H1 (cell line): ENCODE measurements at regions not wholly inside any gene's neighbourhood (a gene's known extent, or its start where the extent isn't known, plus 50 kb on each side); places are given as distances from the start of the nearest gene placed in this dataset.

Source experiments
- CTCF ChIA-PET: fragments of 300-600 bp; sonication (Branson Sonifier 250); formaldehyde crosslinking; loops from one replicate; lab custom pipeline; 2021; ENCODE audit not compliant: partially characterized antibody; lab: Charles Lee
- POLR2A ChIA-PET: fragments of 300-600 bp; sonication (Branson Sonifier 250); formaldehyde crosslinking; loops from one replicate; lab custom pipeline; 2021; ENCODE audit warnings: inconsistent platforms; ENCODE audit not compliant: partially characterized antibody; lab: Charles Lee
- DNase-seq, 2 experiments: peaks; one replicate each; pipeline versions ENCODE4 v3.0.0 to v3.0.0-alpha.2; 2010 to 2022; ENCODE audit warnings: low spot score in 2 of 2, low read depth in 1 of 2, mixed read lengths in 1 of 2
- FAIRE-seq: peaks from 2 replicates; lab custom pipeline; 2011; peaks lifted over from hg19 to GRCh38; lab: Jason Lieb, UNC
- H2AFZ ChIP-seq: 2 replicates; pipeline ENCODE4 v1.8.1; 2012; ENCODE audit warnings: low read length, inconsistent platforms
- H2AK5ac ChIP-seq: 2 replicates; pipeline ENCODE4 v1.6.1; 2013; ENCODE audit warnings: low read depth, low read length
- H2BK120ac ChIP-seq: replicated peaks from 2 replicates; pipeline ENCODE3; 2013; ENCODE audit warnings: low read depth, low read length, inconsistent platforms
- H2BK12ac ChIP-seq: 2 replicates; pipeline ENCODE4 v1.6.1; 2013; ENCODE audit warnings: low read depth, low read length
- H2BK15ac ChIP-seq: 2 replicates; pipeline ENCODE4 v1.6.1; 2013; ENCODE audit warnings: low read length
- H2BK20ac ChIP-seq: 2 replicates; pipeline ENCODE4 v1.6.1; 2013; ENCODE audit warnings: low read length
- H2BK5ac ChIP-seq: 2 replicates; pipeline ENCODE4 v1.6.1; 2013; ENCODE audit warnings: low read depth, low read length
- H3K14ac ChIP-seq: 2 replicates; pipeline ENCODE4 v1.6.1; 2013; ENCODE audit warnings: inconsistent platforms; ENCODE audit not compliant: insufficient read length
- H3K18ac ChIP-seq: 2 replicates; pipeline ENCODE4 v1.6.1; 2013; ENCODE audit warnings: low read length; ENCODE audit errors: extremely low read depth
- H3K23ac ChIP-seq: 2 replicates; pipeline ENCODE4 v1.6.1; 2013; ENCODE audit warnings: inconsistent platforms; ENCODE audit not compliant: insufficient read length
- H3K23me2 ChIP-seq: 2 replicates; pipeline ENCODE4 v1.6.1; 2013; ENCODE audit warnings: low read depth, low read length
- H3K27ac ChIP-seq: 2 replicates; pipeline ENCODE4 v1.6.1; 2011; ENCODE audit warnings: low read depth, low read length, inconsistent platforms
- H3K27me3 ChIP-seq, 4 experiments: replicated peaks in 1 of 4; 1 replicate in 1 of 4; 2 replicates in 3 of 4; pipeline versions ENCODE4 v1.6.1 to v1.8.1; 2011 to 2013; ENCODE audit warnings: low read length in 3 of 4, mild to moderate bottlenecking in 3 of 4, inconsistent platforms in 2 of 4, mixed read lengths in 2 of 4, moderate library complexity in 1 of 4; ENCODE audit not compliant: control insufficient read depth in 3 of 4, insufficient read depth in 3 of 4; ENCODE audit errors: extremely low read depth in 1 of 4
- H3K36me3 ChIP-seq, 4 experiments: 2 replicates each; pipeline versions ENCODE4 v1.6.1 to v1.8.1; 2011 to 2013; ENCODE audit warnings: mild to moderate bottlenecking in 4 of 4, low read length in 3 of 4, moderate library complexity in 2 of 4, control low read depth in 1 of 4, inconsistent platforms in 1 of 4; ENCODE audit not compliant: insufficient read depth in 4 of 4, control insufficient read depth in 2 of 4
- H3K4ac ChIP-seq: replicated peaks from 2 replicates; pipeline ENCODE3; 2013; ENCODE audit warnings: low read length, low read depth, mixed read lengths, inconsistent platforms; ENCODE audit not compliant: insufficient read length
- H3K4me1 ChIP-seq, 4 experiments: replicated peaks in 1 of 4; 1 replicate in 1 of 4; 2 replicates in 3 of 4; pipeline versions ENCODE4 v1.6.1 to v1.8.1; 2011 to 2013; ENCODE audit warnings: low read length in 3 of 4, inconsistent platforms in 2 of 4, mixed read lengths in 1 of 4; ENCODE audit not compliant: insufficient read depth in 4 of 4, control insufficient read depth in 3 of 4
- H3K4me2 ChIP-seq, 2 experiments: 2 replicates each; pipeline versions ENCODE4 v1.6.1 to v1.8.1; 2011 to 2013; ENCODE audit warnings: low read depth in 2 of 2, low read length in 2 of 2, control low read depth in 1 of 2, inconsistent platforms in 1 of 2, mild to moderate bottlenecking in 1 of 2; ENCODE audit not compliant: insufficient read depth in 1 of 2
- H3K4me3 ChIP-seq, 4 experiments: fragments of 200-600, 300-600 bp in 1 of 4; sonication (generic), shearing (Covaris generic), sonication (Bioruptor Twin) in 1 of 4; 2 replicates each; pipeline versions ENCODE4 v1.5.1 to v1.8.1; 2011 to 2016; ENCODE audit warnings: low read length in 4 of 4, low read depth in 3 of 4, control low read depth in 2 of 4, inconsistent platforms in 2 of 4, mild to moderate bottlenecking in 2 of 4, mixed read lengths in 1 of 4, moderate library complexity in 1 of 4; ENCODE audit not compliant: insufficient read depth in 2 of 4; ENCODE audit errors: extremely low read depth in 1 of 4
- H3K56ac ChIP-seq: replicated peaks from 2 replicates; pipeline ENCODE3; 2013; ENCODE audit warnings: low read depth, mild to moderate bottlenecking, mixed read lengths, low read length, inconsistent platforms; ENCODE audit not compliant: insufficient read length
- H3K79me1 ChIP-seq: 2 replicates; pipeline ENCODE4 v1.6.1; 2013; ENCODE audit warnings: low read depth, low read length, control low read depth
- H3K79me2 ChIP-seq, 2 experiments: 2 replicates each; pipeline versions ENCODE4 v1.6.1 to v1.8.1; 2012 to 2013; ENCODE audit warnings: low read length in 2 of 2, mild to moderate bottlenecking in 2 of 2, inconsistent platforms in 1 of 2; ENCODE audit not compliant: insufficient read depth in 2 of 2, control insufficient read depth in 1 of 2
- H3K9ac ChIP-seq, 4 experiments: replicated peaks in 1 of 4; 1 replicate in 1 of 4; 2 replicates in 3 of 4; pipeline versions ENCODE4 v1.6.1 to v1.8.1; 2011 to 2013; ENCODE audit warnings: low read depth in 3 of 4, low read length in 3 of 4, control low read depth in 2 of 4, mild to moderate bottlenecking in 2 of 4, moderate library complexity in 2 of 4, inconsistent platforms in 1 of 4; ENCODE audit errors: extremely low read depth in 1 of 4
- H3K9me3 ChIP-seq, 2 experiments: 2 replicates each; pipeline versions ENCODE4 v1.6.1 to v1.8.1; 2012 to 2013; ENCODE audit warnings: mild to moderate bottlenecking in 2 of 2, moderate library complexity in 2 of 2, control low read depth in 1 of 2, inconsistent platforms in 1 of 2, low read depth in 1 of 2, low read length in 1 of 2, mixed read lengths in 1 of 2; ENCODE audit not compliant: insufficient read depth in 2 of 2
- H4K20me1 ChIP-seq, 2 experiments: replicated peaks in 1 of 2; 2 replicates each; pipeline versions ENCODE3 to v1.8.1; 2011 to 2013; ENCODE audit warnings: inconsistent platforms in 2 of 2, low read length in 2 of 2, mild to moderate bottlenecking in 1 of 2; ENCODE audit not compliant: insufficient read depth in 2 of 2, control insufficient read depth in 1 of 2
- H4K5ac ChIP-seq: 2 replicates; pipeline ENCODE4 v1.6.1; 2013; ENCODE audit warnings: low read length, low read depth, mixed read lengths, inconsistent platforms; ENCODE audit not compliant: insufficient read length
- H4K8ac ChIP-seq: 2 replicates; pipeline ENCODE4 v1.8.0; 2013; ENCODE audit warnings: mild to moderate bottlenecking, moderate library complexity, low read length, inconsistent platforms; ENCODE audit not compliant: insufficient read depth; ENCODE audit errors: extremely low read depth
- H4K91ac ChIP-seq: replicated peaks from 2 replicates; pipeline ENCODE3; 2013; ENCODE audit warnings: low read length, mixed read lengths, inconsistent platforms; ENCODE audit not compliant: insufficient read length
- BACH1 ChIP-seq: IDR thresholded peaks from 2 replicates; pipeline ENCODE4 v1.6.1; 2012; ENCODE audit warnings: low read length, improper control_type of control experiment
- BRCA1 ChIP-seq: IDR thresholded peaks from 2 replicates; pipeline ENCODE4 v1.6.1; 2012; ENCODE audit warnings: low read depth, low read length, improper control_type of control experiment
- CHD2 ChIP-seq: IDR thresholded peaks from 2 replicates; pipeline ENCODE4 v1.6.1; 2012; ENCODE audit warnings: low read length, improper control_type of control experiment
- EZH2 ChIP-seq: fragments of 200-600 bp; sonication (generic); IDR thresholded peaks from 2 replicates; pipeline ENCODE4 v1.7.1; 2012; ENCODE audit warnings: low read depth, mild to moderate bottlenecking, moderate library complexity, low read length, inconsistent platforms; ENCODE audit not compliant: severe bottlenecking
- NANOG ChIP-seq: IDR thresholded peaks from 2 replicates; pipeline ENCODE4 v1.6.1; 2011; ENCODE audit warnings: low read length, low read depth, mild to moderate bottlenecking, inconsistent platforms; ENCODE audit not compliant: insufficient read depth, poor library complexity, severe bottlenecking
- PHF8 ChIP-seq: fragments of 200-600 bp; sonication (generic); conservative IDR thresholded peaks from 2 replicates; pipeline ENCODE4 v1.7.1; 2012; ENCODE audit warnings: low read depth, mild to moderate bottlenecking, inconsistent platforms, low read length, moderate library complexity
- POLR2AphosphoS5 ChIP-seq: IDR thresholded peaks from 2 replicates; pipeline ENCODE4 v1.6.1; 2011; ENCODE audit warnings: low read depth, low read length
- POU5F1 ChIP-seq: IDR thresholded peaks from 2 replicates; pipeline ENCODE4 v1.6.1; 2011; ENCODE audit warnings: low read depth, mild to moderate bottlenecking, low read length, moderate library complexity
- RBBP5 ChIP-seq: IDR thresholded peaks from 2 replicates; pipeline ENCODE4 v1.7.1; 2012; ENCODE audit warnings: low read depth, mild to moderate bottlenecking, inconsistent platforms, low read length, moderate library complexity, borderline replicate concordance
- SUZ12 ChIP-seq: fragments of 200-600 bp; sonication (generic); IDR thresholded peaks from 2 replicates; pipeline ENCODE4 v1.6.1; 2012; ENCODE audit warnings: mild to moderate bottlenecking, inconsistent platforms, low read length, moderate library complexity, mixed read lengths
- TAF1 ChIP-seq: IDR thresholded peaks from 2 replicates; pipeline ENCODE4 v1.6.1; 2011; ENCODE audit warnings: mild to moderate bottlenecking, low read depth, low read length
- TAF7 ChIP-seq: optimal IDR thresholded peaks from 2 replicates; pipeline ENCODE3; 2011; ENCODE audit warnings: low read depth, mild to moderate bottlenecking, inconsistent platforms, low read length, moderate library complexity, borderline replicate concordance
- TCF12 ChIP-seq: IDR thresholded peaks from 2 replicates; pipeline ENCODE4 v1.6.1; 2011; ENCODE audit warnings: low read depth, mild to moderate bottlenecking, low read length
- ZNF274 ChIP-seq: IDR thresholded peaks from 2 replicates; pipeline ENCODE4 v1.7.0; 2012; ENCODE audit warnings: low read length, borderline replicate concordance; ENCODE audit errors: extremely low read depth
- WGBS, 2 experiments: shearing (Covaris generic) in 1 of 2; methylation state at CpG; one replicate each; pipeline versions ENCODE4 v1.1.6 to v1.1.7; 2013 to 2015; ENCODE audit warnings: low lambda C conversion rate in 2 of 2, mixed read lengths in 2 of 2, inconsistent platforms in 1 of 2, low coverage in 1 of 2, missing lambda C conversion rate in 1 of 2; ENCODE audit not compliant: insufficient replicate concordance in 2 of 2, insufficient coverage in 1 of 2, insufficient read length in 1 of 2; ENCODE audit errors: extremely low coverage in 1 of 2, missing lambda C conversion rate in 1 of 2; 5-methylcytosine and 5-hydroxymethylcytosine counted together

DNA sequence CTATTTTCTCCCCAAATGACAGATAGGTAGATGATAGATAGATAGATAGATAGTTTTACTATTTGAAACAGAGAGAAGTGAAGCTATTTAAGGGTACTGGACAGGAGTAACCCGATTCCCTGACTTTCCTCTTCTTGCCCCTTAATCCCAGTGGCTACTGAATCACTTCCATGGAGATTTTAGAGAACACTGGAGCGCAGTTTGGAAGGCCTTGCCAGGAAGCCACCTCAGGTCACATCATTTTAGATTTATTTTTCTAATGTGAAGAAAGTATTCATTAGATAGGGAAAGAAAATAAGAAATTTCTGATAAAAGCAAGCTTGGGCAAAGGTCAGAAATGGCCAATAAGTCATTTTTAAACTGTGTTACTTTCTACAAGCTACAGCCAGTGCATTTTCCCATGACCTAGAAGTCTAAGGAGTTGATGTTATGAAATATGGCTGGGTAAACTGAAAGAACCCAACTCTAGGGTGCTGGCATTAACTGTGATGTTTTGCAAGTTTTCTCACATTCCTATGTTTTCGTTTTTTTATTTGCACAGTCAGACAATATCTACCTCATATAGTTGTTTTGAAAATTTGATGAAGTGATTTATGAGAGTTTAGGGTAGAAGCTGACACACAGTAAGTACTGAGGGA is 544.7 kb upstream of the PTGER4 start:
- Histone ChIP-seq H2AK5ac (no peak overlapping the region), H2BK120ac (no peak overlapping the region), H3K14ac (no peak overlapping the region), H2BK5ac (no peak overlapping the region), H3K79me1 (no peaks in the 10 kb centered on the region), H3K27me3 (no peaks in the 10 kb centered on the region), H3K23ac (no peak overlapping the region), H3K4me1 (no peaks in the 10 kb centered on the region), H2BK15ac (no peak overlapping the region), H2BK12ac (no peak overlapping the region), H3K23me2 (no peaks in the 10 kb centered on the region), H3K27ac (no peak overlapping the region), H3K56ac (no peak overlapping the region), H4K20me1 (no peaks in the 10 kb centered on the region), H3K4me3 (no peak overlapping the region), H3K9me3 (peaks cover 7 to 9% of the 10 kb centered on the region in 2 experiments; a peak in 2 of 4 replicates), H4K5ac (no peak overlapping the region), H2AFZ (no peak overlapping the region), H3K4me2 (no peak overlapping the region), H4K91ac (no peak overlapping the region), H4K8ac (no peak overlapping the region), H3K36me3 (no peaks in the 10 kb centered on the region), H2BK20ac (no peak overlapping the region), H3K9ac (no peak overlapping the region), H3K18ac (no peak overlapping the region), H3K79me2 (no peaks in the 10 kb centered on the region), H3K4ac (no peak overlapping the region)
- 93% methylated on average over 3 of the region's 3 CpGs; no CpG with 5 or more reads in 1 of the 2 experiments for WGBS, 2 experiments
- ChIA-PET CTCF (interaction anchor here (0.7 kb wide), 1 partner anchor 11 kb away, joined by 3 read pairs; no protein-coding TSS in a partner anchor), POLR2A (no interaction called here)
- DNase-seq = no peak
- no peak for FAIRE-seq
- no peak for TF ChIP-seq SUZ12
- TF ChIP-seq TAF7 = no peak
- no peak for TF ChIP-seq EZH2
- no peak for TF ChIP-seq POU5F1
- TF ChIP-seq ZNF274 = no peak
- TF ChIP-seq TCF12 = no peak
- no peak for TF ChIP-seq BRCA1
- no peak for TF ChIP-seq BACH1
- no peak for TF ChIP-seq RBBP5
- TF ChIP-seq TAF1 = no peak
- no peak for TF ChIP-seq NANOG
- no peak for TF ChIP-seq CHD2
- TF ChIP-seq PHF8 = no peak
- no peak for TF ChIP-seq POLR2AphosphoS5
